Naive thymus-derived CD8-positive, alpha-beta T cell (primary cell): ENCODE measurements at regions not wholly inside any gene's neighbourhood (a gene's known extent, or its start where the extent isn't known, plus 50 kb on each side); places are given as distances from the start of the nearest gene placed in this dataset.

Source experiments
- ATAC-seq, 2 donors: fragments of 150-1000 bp; cut with Tn5 transposase in 1 of 2; sonication (Bioruptor Pico), chemical (Tn5 transposase) in 1 of 2; 1 replicate in 1 of 2; 2 replicates in 1 of 2; pipeline ENCODE4 v1.10.0; 2021; ENCODE audit warnings: mild to moderate bottlenecking in 2 of 2, moderate library complexity in 2 of 2
- POLR2A ChIA-PET: fragments of 350-600 bp; sonication (Branson Sonifier 250); formaldehyde crosslinking; loops from one replicate; lab custom pipeline; 2021; ENCODE audit warnings: antibody characterized with exemption; lab: Charles Lee
- DNase-seq, 10 donors: peaks; one replicate each; pipeline versions ENCODE4 v3.0.0 to v3.0.0-alpha.2; 2020 to 2022
- H3K27ac Mint-ChIP-seq, 10 donors: one replicate each; pipeline ENCODE4 v1.8.0; 2020 to 2022; ENCODE audit warnings: mild to moderate bottlenecking in 10 of 10, mixed read lengths in 10 of 10, moderate library complexity in 4 of 10, inconsistent platforms in 1 of 10
- H3K27me3 Mint-ChIP-seq, 5 donors: one replicate each; pipeline ENCODE4 v1.8.0; 2021 to 2022; ENCODE audit warnings: mixed read lengths in 5 of 5
- H3K36me3 Mint-ChIP-seq, 3 donors: one replicate each; pipeline ENCODE4 v1.8.0; 2020 to 2022; ENCODE audit warnings: mixed read lengths in 3 of 3, mild to moderate bottlenecking in 2 of 3, inconsistent platforms in 1 of 3
- H3K4me1 Mint-ChIP-seq, 4 donors: one replicate each; pipeline ENCODE4 v1.8.0; 2021 to 2022; ENCODE audit warnings: mixed read lengths in 4 of 4
- H3K4me3 Mint-ChIP-seq, 10 donors: one replicate each; pipeline ENCODE4 v1.8.0; 2020 to 2022; ENCODE audit warnings: mild to moderate bottlenecking in 10 of 10, mixed read lengths in 10 of 10, moderate library complexity in 6 of 10, inconsistent platforms in 1 of 10
- H3K9me3 Mint-ChIP-seq, 9 donors: one replicate each; pipeline ENCODE4 v1.8.0; 2020 to 2022; ENCODE audit warnings: mixed read lengths in 9 of 9, mild to moderate bottlenecking in 3 of 9, inconsistent platforms in 1 of 9, moderate library complexity in 1 of 9

DNA sequence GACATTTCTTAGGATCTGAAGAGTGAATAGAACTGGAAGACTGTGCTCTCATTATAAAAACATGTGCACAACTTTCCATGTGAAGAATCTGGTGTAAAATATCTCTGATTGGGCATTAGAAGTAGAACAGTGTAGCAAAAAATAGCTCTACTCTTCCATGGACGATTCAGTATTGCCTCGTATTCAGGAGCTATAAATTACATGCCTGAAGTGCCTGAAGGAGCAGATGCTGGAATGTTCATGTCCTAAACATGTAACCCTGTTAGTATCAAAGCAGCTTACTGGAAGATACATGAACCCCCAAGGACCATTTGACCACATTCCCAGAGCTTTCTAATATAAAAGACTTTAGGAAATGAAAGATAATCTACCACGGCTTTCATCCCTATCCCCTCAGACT is 528.9 kb downstream of the DACH1 start:
- H3K9me3 Mint-ChIP-seq: no peaks in the 10 kb centered on the region
- peaks cover 0 to 3% (median 0%) of the 10 kb centered on the region in 5 donors for H3K27me3 Mint-ChIP-seq
- DNase-seq (no peak), ATAC-seq (no peak)
- H3K36me3 Mint-ChIP-seq: no peaks in the 10 kb centered on the region
- H3K27ac Mint-ChIP-seq: no peak overlapping the region
- POLR2A ChIA-PET: no interaction called here
- H3K4me1 Mint-ChIP-seq: no peaks in the 10 kb centered on the region
- no peak overlapping the region for H3K4me3 Mint-ChIP-seq

DNA sequence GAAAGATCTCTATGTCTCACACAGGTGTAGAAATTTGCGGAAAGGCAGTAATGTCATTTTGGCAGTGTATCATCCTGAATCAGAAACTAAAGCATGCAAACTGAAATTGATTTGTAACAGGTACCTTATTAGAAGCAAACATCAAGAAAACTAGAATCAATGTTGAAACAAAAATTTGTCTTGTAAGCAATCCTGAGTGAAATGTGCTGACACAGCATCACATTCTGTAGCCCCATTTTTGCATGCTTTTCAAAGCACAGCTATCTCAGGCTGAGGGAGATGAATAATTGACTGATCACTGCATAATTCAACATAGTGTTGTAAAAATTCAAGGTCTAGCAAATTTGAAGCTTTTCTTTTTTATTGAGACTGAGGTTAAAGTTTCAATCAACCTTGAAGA is 539.7 kb downstream of the DACH1 start:
- POLR2A ChIA-PET: no interaction called here
- Mint-ChIP-seq H3K27me3 (peaks cover 0 to 2% (median 0%) of the 10 kb centered on the region in 5 donors), H3K4me3 (no peak overlapping the region)

DNA sequence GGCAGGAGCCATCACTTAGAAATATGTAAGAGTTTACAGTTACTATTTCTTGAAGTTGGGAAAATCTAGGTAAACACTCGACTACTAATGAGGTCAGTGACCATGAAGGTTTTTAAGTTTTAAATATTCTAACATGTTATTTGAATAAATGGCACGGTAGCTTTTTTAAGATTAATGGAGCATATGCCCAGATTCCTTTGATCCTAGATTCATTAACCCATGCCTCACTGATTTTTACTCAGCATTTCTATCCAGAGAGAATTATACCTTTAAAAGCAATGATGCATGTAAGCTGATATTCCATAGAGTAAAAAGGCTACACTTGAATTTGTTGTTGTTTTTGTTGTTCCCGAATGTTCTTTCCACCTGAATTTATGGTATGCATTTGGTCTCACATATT is 541.4 kb downstream of the DACH1 start:
- H3K36me3 Mint-ChIP-seq: no peaks in the 10 kb centered on the region
- ATAC-seq (no peak), DNase-seq (no peak)
- H3K27ac Mint-ChIP-seq: no peak overlapping the region
- peaks cover 0 to 11% (median 3%) of the 10 kb centered on the region in 9 donors for H3K9me3 Mint-ChIP-seq
- no peaks in the 10 kb centered on the region for H3K27me3 Mint-ChIP-seq
- no peak overlapping the region for H3K4me3 Mint-ChIP-seq
- POLR2A ChIA-PET: no interaction called here
- H3K4me1 Mint-ChIP-seq: no peaks in the 10 kb centered on the region

More for the DNA sequence above, 539.7 kb downstream of the DACH1 start:
- Mint-ChIP-seq H3K9me3 (no peaks in the 10 kb centered on the region), H3K36me3 (no peaks in the 10 kb centered on the region), H3K4me1 (no peaks in the 10 kb centered on the region), H3K27ac (no peak overlapping the region)
- no peak for ATAC-seq
- no peak for DNase-seq

DNA sequence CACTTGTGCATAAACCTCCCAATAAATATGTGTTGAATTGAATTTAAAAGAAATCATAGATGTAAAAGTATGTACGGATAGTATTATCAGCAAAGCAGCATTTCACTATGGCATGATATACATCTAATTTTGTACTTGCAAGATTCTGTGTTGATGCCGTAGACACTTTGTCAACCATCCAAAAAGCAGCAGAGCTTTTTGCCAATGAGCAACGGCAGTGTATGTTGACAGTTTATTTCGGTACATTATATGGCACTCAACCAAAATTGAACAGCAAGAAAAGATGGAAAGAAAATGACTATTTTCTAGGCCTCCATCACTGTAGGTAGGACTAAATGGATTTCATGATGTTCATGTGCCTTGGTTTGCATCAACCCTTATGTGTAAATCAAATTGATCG is 543.7 kb downstream of the DACH1 start:
- H3K27ac Mint-ChIP-seq: no peak overlapping the region
- H3K9me3 Mint-ChIP-seq: peaks cover 0 to 20% (median 5%) of the 10 kb centered on the region in 9 donors
- DNase-seq (no peak), ATAC-seq (no peak)
- H3K4me1 Mint-ChIP-seq: no peaks in the 10 kb centered on the region
- H3K27me3 Mint-ChIP-seq: peaks cover 0 to 2% (median 0%) of the 10 kb centered on the region in 5 donors
- no peaks in the 10 kb centered on the region for H3K36me3 Mint-ChIP-seq
- no peak overlapping the region for H3K4me3 Mint-ChIP-seq
- POLR2A ChIA-PET: no interaction called here

DNA sequence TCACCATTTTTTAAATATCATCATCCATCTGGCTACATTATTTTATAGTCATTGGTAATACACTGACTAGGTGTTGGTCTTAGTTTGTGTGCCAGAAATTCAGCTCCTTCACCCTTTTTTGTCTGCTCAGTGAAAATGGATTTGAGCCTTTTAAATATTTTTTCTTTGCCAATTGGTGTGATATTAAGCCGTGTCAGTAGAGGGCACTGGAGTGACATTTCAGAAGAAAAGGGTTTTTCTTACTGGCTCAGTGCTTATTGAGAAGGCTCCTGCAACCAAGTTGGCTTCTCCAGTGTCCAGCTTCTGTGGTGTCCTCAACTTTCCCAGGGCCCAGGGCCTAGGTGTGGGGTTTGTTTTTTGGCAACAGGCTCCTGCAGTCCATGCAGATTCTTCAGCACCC is 546.6 kb downstream of the DACH1 start:
- DNase-seq (no peak), ATAC-seq (no peak)
- H3K4me3 Mint-ChIP-seq: no peak overlapping the region
- peaks cover 0 to 20% (median 5%) of the 10 kb centered on the region in 9 donors for H3K9me3 Mint-ChIP-seq
- H3K36me3 Mint-ChIP-seq: no peaks in the 10 kb centered on the region
- no peak overlapping the region for H3K27ac Mint-ChIP-seq
- POLR2A ChIA-PET: no interaction called here
- H3K4me1 Mint-ChIP-seq: no peaks in the 10 kb centered on the region
- H3K27me3 Mint-ChIP-seq: peaks cover 0 to 2% (median 0%) of the 10 kb centered on the region in 5 donors

DNA sequence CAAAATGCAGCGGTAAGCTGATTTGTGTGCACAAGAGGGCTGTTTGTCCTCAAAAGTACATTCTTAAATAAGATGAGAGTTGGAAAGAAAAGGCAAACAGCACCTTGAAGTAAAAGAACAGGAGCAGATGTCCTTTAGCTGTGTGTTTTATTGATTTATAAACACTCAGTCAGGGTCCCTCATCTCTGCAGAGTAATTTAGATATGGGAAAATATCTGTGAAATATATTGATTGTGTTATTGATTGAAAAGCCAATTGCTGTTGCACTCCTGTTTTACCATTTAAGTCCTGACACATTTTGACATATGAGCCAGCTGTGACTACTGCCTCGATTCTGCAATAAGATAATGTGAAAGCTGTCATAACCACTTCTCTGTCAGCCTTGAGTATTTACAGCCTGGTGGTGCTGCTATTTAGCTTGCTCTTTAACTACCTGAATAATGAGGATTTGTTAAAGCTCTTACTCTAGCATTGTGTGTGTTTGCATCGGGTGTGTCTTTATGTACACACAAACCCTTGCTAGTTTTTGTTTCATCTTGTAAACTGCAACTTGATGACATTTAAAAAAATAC is 550.1 kb downstream of the DACH1 start:
- no peak for DNase-seq
- Mint-ChIP-seq H3K4me3 (no peak overlapping the region), H3K4me1 (no peaks in the 10 kb centered on the region), H3K9me3 (peaks cover 0 to 20% (median 5%) of the 10 kb centered on the region in 9 donors), H3K36me3 (no peaks in the 10 kb centered on the region), H3K27me3 (peaks cover 0 to 2% (median 0%) of the 10 kb centered on the region in 5 donors), H3K27ac (no peak overlapping the region)
- POLR2A ChIA-PET: no interaction called here
- no peak for ATAC-seq

GRCh38 chr13:71312923-71313322 is 554.1 kb downstream of the DACH1 start:
- Mint-ChIP-seq H3K4me1 (no peaks in the 10 kb centered on the region), H3K36me3 (no peaks in the 10 kb centered on the region), H3K9me3 (no peaks in the 10 kb centered on the region), H3K4me3 (no peak overlapping the region), H3K27me3 (no peaks in the 10 kb centered on the region), H3K27ac (no peak overlapping the region)
- ATAC-seq: no peak
- POLR2A ChIA-PET: no interaction called here
- DNase-seq: no peak

DNA sequence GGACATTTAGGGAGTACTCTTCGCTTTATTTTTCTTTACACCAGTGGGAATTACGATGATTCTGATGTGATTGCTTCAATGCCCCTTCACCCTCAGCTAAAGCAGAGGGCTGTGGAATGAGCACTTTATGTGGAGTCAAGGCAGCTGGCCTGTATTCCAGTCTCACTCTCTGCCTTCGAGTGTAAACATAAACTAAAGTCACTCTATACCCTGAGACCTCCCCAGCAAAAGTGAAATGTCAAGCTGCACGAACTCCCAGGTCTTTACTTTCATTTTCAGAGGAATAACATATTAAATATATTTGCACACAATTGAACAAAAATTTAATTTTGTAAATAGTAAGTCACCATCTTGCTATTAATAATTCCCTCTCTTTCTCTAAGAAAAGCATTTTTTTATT is 557.1 kb downstream of the DACH1 start:
- no peaks in the 10 kb centered on the region for H3K4me1 Mint-ChIP-seq
- H3K27ac Mint-ChIP-seq: no peak overlapping the region
- no peaks in the 10 kb centered on the region for H3K9me3 Mint-ChIP-seq
- H3K27me3 Mint-ChIP-seq: no peaks in the 10 kb centered on the region
- POLR2A ChIA-PET: no interaction called here
- DNase-seq (no peak), ATAC-seq (no peak)
- no peaks in the 10 kb centered on the region for H3K36me3 Mint-ChIP-seq
- H3K4me3 Mint-ChIP-seq: no peak overlapping the region

DNA sequence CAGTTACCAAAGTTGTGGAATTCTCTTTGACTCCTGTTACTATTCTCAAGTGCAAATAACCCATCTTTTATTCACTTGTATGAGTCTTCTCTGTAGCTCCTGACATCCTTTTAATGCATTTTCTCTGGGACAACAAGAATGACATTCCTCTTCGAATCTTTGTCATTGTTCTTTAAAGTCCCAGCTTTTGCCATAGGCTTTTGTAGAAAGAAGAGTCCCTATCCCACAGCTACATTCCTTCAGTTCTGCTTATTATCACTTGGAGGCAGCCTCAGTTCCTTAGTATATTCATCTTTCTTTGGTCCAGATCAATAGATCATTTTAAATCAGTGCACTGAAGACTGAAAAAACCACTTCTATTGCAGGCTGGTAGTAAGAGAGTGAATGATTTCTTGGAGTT is 560.2 kb downstream of the DACH1 start:
- Mint-ChIP-seq H3K4me1 (no peaks in the 10 kb centered on the region), H3K36me3 (no peaks in the 10 kb centered on the region), H3K9me3 (no peaks in the 10 kb centered on the region), H3K27me3 (peaks cover 0 to 2% (median 0%) of the 10 kb centered on the region in 5 donors), H3K27ac (no peak overlapping the region), H3K4me3 (no peak overlapping the region)
- no peak for DNase-seq
- POLR2A ChIA-PET: no interaction called here
- no peak for ATAC-seq

DNA sequence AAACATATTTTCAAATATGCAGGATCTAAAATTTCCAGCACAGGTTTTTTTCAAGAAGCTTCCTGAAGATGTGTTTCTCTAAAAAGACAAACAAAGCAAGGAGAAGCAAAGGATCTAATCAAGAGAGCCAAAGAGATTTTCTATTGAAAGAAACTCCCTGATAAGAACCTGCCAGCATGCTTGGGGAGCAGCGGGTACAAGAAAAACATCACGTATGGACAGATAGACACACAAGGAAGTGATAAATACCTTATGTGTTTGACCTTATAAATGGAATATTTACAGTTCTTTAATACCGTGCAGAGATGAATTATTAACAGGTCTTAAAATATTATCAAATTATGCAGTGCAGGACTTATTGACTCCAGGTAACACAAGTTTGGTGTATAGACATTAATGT is 562.1 kb downstream of the DACH1 start:
- no peak overlapping the region for H3K4me3 Mint-ChIP-seq
- peaks cover 0 to 3% (median 0%) of the 10 kb centered on the region in 5 donors for H3K27me3 Mint-ChIP-seq
- POLR2A ChIA-PET: no interaction called here
- ATAC-seq (no peak), DNase-seq (no peak)
- H3K9me3 Mint-ChIP-seq: no peaks in the 10 kb centered on the region
- H3K4me1 Mint-ChIP-seq: no peaks in the 10 kb centered on the region
- H3K27ac Mint-ChIP-seq: no peak overlapping the region
- no peaks in the 10 kb centered on the region for H3K36me3 Mint-ChIP-seq

GRCh38 chr13:71303144-71303543 is 563.9 kb downstream of the DACH1 start:
- Mint-ChIP-seq H3K9me3 (peaks cover 0 to 2% (median 0%) of the 10 kb centered on the region in 9 donors), H3K4me1 (no peaks in the 10 kb centered on the region), H3K27ac (no peak overlapping the region), H3K27me3 (peaks cover 0 to 3% (median 0%) of the 10 kb centered on the region in 5 donors), H3K4me3 (no peak overlapping the region), H3K36me3 (no peaks in the 10 kb centered on the region)
- POLR2A ChIA-PET: no interaction called here
- ATAC-seq (no peak), DNase-seq (no peak)

- POLR2A ChIA-PET: no interaction called here
These were observed 566.4 kb downstream of the DACH1 start for GRCh38 chr13:71300602-71301001.

GRCh38 chr13:71291842-71292146 is 575.2 kb downstream of the DACH1 start:
- peaks cover 0 to 10% (median 2%) of the 10 kb centered on the region in 5 donors for H3K27me3 Mint-ChIP-seq
- POLR2A ChIA-PET: no interaction called here

More at GRCh38 chr13:71300602-71301001, 566.4 kb downstream of the DACH1 start:
- Mint-ChIP-seq H3K9me3 (peaks cover 0 to 3% (median 0%) of the 10 kb centered on the region in 9 donors), H3K36me3 (no peaks in the 10 kb centered on the region), H3K4me3 (no peak overlapping the region), H3K27me3 (peaks cover 0 to 3% (median 0%) of the 10 kb centered on the region in 5 donors), H3K4me1 (no peaks in the 10 kb centered on the region), H3K27ac (no peak overlapping the region)
- DNase-seq (no peak), ATAC-seq (no peak)

More at GRCh38 chr13:71291842-71292146, 575.2 kb downstream of the DACH1 start:
- Mint-ChIP-seq H3K4me3 (peak overlapping the region in 7 of 10 donors; percentile 81 to 93 (median 89)), H3K4me1 (peaks cover 3 to 23% (median 20%) of the 10 kb centered on the region in 4 donors), H3K27ac (peak overlapping the region in 7 of 10 donors; percentile 64 to 92 (median 89)), H3K36me3 (peaks cover 0 to 4% (median 4%) of the 10 kb centered on the region in 3 donors), H3K9me3 (peaks cover 0 to 3% (median 0%) of the 10 kb centered on the region in 9 donors)
- DNase-seq (peak in 1 of 10 donors; percentile 1), ATAC-seq (no peak)
